ENCODE measurements at regions not wholly inside any gene's neighbourhood (a gene's known extent, or its start where the extent isn't known, plus 50 kb on each side); places are given as distances from the start of the nearest gene placed in this dataset.

DNA sequence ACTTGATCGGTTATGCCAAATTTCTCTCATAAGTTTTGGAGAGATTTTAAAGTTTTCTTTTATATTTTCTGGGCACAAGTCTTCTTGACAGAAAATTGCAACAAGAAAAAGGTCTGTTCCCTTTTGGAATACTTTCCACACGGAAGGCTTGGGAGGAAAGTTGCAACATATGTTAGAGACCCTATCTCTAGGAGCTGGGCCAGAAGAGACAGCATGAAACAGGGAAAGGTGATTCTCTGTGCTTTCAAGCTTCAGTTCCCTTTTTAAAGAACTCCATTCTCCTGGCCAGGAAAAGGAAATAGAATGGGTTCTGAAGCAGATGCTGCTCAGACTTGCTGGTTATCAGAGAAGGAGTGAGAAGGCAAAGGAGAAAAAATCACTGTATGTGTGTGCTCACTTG is 368.3 kb downstream of the SPATA31D1 start:
- Histone ChIP-seq H3K9me3 (no peaks in the 10 kb centered on the region), H3K27ac (no peak overlapping the region), H3K4me3 (no peak overlapping the region), H3K4me1 (no peaks in the 10 kb centered on the region), H3K36me3 (ENCODE audit: insufficient read depth in 1 of 2, low read depth in 1 of 2) (no peaks in the 10 kb centered on the region), H3K27me3 (ENCODE audit: insufficient read depth in 3 of 3, low read length in 2 of 3) (no peaks in the 10 kb centered on the region)
- intact Hi-C loops (cut with DNase I): no loop called here
- TF ChIP-seq, protein P1, sequence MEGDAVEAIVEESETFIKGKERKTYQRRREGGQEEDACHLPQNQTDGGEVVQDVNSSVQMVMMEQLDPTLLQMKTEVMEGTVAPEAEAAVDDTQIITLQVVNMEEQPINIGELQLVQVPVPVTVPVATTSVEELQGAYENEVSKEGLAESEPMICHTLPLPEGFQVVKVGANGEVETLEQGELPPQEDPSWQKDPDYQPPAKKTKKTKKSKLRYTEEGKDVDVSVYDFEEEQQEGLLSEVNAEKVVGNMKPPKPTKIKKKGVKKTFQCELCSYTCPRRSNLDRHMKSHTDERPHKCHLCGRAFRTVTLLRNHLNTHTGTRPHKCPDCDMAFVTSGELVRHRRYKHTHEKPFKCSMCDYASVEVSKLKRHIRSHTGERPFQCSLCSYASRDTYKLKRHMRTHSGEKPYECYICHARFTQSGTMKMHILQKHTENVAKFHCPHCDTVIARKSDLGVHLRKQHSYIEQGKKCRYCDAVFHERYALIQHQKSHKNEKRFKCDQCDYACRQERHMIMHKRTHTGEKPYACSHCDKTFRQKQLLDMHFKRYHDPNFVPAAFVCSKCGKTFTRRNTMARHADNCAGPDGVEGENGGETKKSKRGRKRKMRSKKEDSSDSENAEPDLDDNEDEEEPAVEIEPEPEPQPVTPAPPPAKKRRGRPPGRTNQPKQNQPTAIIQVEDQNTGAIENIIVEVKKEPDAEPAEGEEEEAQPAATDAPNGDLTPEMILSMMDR (IDR thresholded peaks at IDR 0.05): no peak
- 67 to 82% (median 79%) methylated on average over 2 of the region's 2 CpGs for WGBS, 3 donors
- DNase-seq (no peak), ATAC-seq (no peak)

DNA sequence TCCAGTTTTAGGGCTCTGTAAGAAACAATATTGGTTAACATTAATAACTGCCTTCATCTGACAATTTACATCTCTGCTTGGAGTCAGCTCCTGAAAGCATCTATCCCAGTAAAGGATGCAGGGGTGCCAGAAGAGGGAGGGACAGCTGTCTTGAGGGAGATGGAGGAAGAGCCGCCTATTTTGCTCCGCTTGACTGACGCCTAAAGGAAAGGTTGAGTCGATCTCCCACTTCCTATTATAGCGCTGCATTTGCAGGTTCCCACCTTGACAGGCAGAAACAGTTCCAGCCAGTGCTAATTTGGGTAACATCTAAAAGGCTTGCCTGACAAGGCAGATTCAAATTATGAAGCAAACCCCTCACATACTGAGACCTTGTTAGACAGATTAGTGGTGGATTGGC is 374.6 kb downstream of the SPATA31D1 start:
- H3K27me3 ChIP-seq (ENCODE audit: insufficient read depth in 3 of 3, low read length in 2 of 3): no peaks in the 10 kb centered on the region
- no peak overlapping the region for H3K27ac ChIP-seq
- DNase-seq: no peak
- peak overlapping the region; percentile 11 for H3K4me3 ChIP-seq
- H3K36me3 ChIP-seq (ENCODE audit: insufficient read depth in 1 of 2, low read depth in 1 of 2): no peaks in the 10 kb centered on the region
- 29 to 34% (median 30%) methylated on average over 5 of the region's 5 CpGs for WGBS, 3 donors
- peak in 2 of 4 donors; percentile 39 to 59 for ATAC-seq
- peaks cover 5% of the 10 kb centered on the region for H3K4me1 ChIP-seq
- intact Hi-C loops (cut with DNase I): no loop called here
- TF ChIP-seq, protein P1 (IDR thresholded peaks at IDR 0.05): no peak
- H3K9me3 ChIP-seq: no peaks in the 10 kb centered on the region

DNA sequence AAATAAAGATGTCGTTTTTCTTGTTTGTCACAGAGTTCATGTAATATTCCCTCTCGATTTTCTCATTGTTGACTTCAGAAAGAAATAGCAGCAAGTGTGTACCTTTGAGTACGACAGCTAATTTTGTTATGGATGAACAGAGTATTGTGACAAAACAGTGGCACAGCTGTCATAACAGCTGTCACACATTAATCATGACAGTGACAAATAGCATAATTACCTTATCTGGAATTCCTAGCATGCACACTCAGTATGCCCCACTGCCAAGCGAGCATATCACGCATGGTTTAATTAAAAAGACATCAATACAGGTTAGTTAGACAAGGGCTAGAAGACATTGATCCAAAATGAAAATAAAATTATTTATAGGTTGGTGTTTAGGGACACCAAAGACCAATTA is 375.1 kb downstream of the SPATA31D1 start:
- Histone ChIP-seq H3K36me3 (ENCODE audit: insufficient read depth in 1 of 2, low read depth in 1 of 2) (no peaks in the 10 kb centered on the region), H3K9me3 (no peaks in the 10 kb centered on the region), H3K27me3 (ENCODE audit: insufficient read depth in 3 of 3, low read length in 2 of 3) (no peaks in the 10 kb centered on the region), H3K4me1 (peaks cover 5% of the 10 kb centered on the region), H3K4me3 (peak overlapping the region; percentile 11), H3K27ac (no peak overlapping the region)
- 22 to 35% (median 29%) methylated on average over 5 of the region's 5 CpGs for WGBS, 3 donors
- peak in 2 of 4 donors; percentile 76 to 84 for ATAC-seq
- TF ChIP-seq, protein P1 (IDR thresholded peaks at IDR 0.05): no peak
- DNase-seq: no peak
- intact Hi-C loops (cut with DNase I): no loop called here

DNA sequence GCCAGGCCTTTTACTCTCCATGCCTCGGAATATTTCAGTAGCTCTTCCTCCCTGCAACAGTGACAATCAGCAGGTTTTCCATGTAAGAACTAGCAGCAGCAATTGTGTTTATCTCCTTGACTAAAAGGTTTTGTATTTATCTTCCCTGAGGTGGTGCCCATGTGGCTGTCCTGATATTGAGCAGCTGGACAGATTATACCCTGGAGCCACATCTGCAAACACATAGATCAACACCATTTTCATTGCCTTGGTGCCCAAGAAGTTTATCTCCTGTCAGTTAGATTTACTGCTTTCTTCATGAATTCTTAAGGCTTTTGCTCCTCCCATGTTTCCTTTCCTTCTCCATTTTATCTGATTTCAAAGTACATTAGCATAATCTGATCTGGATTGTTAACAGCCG is 378.4 kb downstream of the SPATA31D1 start:
- TF ChIP-seq, protein P1 (IDR thresholded peaks at IDR 0.05): no peak
- Histone ChIP-seq H3K9me3 (no peaks in the 10 kb centered on the region), H3K27me3 (ENCODE audit: insufficient read depth in 3 of 3, low read length in 2 of 3) (no peaks in the 10 kb centered on the region), H3K36me3 (ENCODE audit: insufficient read depth in 1 of 2, low read depth in 1 of 2) (no peaks in the 10 kb centered on the region), H3K4me3 (no peak overlapping the region), H3K27ac (no peak overlapping the region), H3K4me1 (peaks cover 5% of the 10 kb centered on the region)
- ATAC-seq: no peak
- WGBS, 3 donors: 74 to 84% (median 79%) methylated on average over 2 of the region's 2 CpGs
- no peak for DNase-seq
- intact Hi-C loops (cut with DNase I): no loop called here

DNA sequence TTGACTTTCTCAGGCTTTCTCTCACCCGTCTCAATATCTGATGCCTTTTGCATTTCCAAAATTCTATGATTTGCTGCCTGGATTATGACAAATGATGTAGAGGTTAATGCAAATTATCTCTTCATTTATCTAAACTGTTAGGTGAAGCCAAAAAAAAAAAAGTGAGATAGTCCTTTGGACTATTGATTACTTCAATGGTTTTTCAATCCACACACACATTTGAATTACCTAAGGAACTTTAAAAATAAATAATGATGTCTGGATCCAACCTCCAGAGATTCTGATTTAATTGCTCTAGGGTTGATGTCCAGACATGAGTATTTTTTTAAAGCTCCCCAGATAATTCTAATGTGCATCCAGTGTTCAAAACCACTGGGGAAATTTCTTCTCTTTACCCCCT is 379.4 kb downstream of the SPATA31D1 start:
- TF ChIP-seq, protein P1 (IDR thresholded peaks at IDR 0.05): no peak
- H3K9me3 ChIP-seq: no peaks in the 10 kb centered on the region
- H3K27ac ChIP-seq: no peak overlapping the region
- no peak overlapping the region for H3K4me3 ChIP-seq
- H3K27me3 ChIP-seq (ENCODE audit: insufficient read depth in 3 of 3, low read length in 2 of 3): no peaks in the 10 kb centered on the region
- ATAC-seq (no peak), DNase-seq (no peak)
- peaks cover 3% of the 10 kb centered on the region for H3K4me1 ChIP-seq
- WGBS, 3 donors: 92 to 100% (median 95%) methylated on average over 1 of the region's 1 CpG
- intact Hi-C loops (cut with DNase I): no loop called here
- H3K36me3 ChIP-seq (ENCODE audit: insufficient read depth in 1 of 2, low read depth in 1 of 2): no peaks in the 10 kb centered on the region

All from psoas muscle (tissue), 7 donors.